ENCODE measurements at regions not wholly inside any gene's neighbourhood (a gene's known extent, or its start where the extent isn't known, plus 50 kb on each side); places are given as distances from the start of the nearest gene placed in this dataset.
A peak's percentile ranks its signal among the peaks of the same experiment; 100 is the strongest.
"Not testable (repeated sequence)": the region's sequence is repeated elsewhere in the genome, so short reads cannot be mapped to it uniquely, and the experiment has no call there.

GRCh38 chr5:102678267-102679058 lies 76.6 kb upstream of the PAM start:
- peak; percentile 40 for DNase-seq (ENCODE audit: low read depth)
- no peak overlapping the region for H3K4me3 ChIP-seq (replicated peaks; ENCODE audit: low read depth, low read length)
- TF ChIP-seq, protein P1, sequence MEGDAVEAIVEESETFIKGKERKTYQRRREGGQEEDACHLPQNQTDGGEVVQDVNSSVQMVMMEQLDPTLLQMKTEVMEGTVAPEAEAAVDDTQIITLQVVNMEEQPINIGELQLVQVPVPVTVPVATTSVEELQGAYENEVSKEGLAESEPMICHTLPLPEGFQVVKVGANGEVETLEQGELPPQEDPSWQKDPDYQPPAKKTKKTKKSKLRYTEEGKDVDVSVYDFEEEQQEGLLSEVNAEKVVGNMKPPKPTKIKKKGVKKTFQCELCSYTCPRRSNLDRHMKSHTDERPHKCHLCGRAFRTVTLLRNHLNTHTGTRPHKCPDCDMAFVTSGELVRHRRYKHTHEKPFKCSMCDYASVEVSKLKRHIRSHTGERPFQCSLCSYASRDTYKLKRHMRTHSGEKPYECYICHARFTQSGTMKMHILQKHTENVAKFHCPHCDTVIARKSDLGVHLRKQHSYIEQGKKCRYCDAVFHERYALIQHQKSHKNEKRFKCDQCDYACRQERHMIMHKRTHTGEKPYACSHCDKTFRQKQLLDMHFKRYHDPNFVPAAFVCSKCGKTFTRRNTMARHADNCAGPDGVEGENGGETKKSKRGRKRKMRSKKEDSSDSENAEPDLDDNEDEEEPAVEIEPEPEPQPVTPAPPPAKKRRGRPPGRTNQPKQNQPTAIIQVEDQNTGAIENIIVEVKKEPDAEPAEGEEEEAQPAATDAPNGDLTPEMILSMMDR (IDR thresholded peaks at IDR 0.05; ENCODE audit: low read length, missing control alignments), result no peak

GRCh38 chr5:102681403-102681983 lies 73.6 kb upstream of the PAM start:
- no peak overlapping the region for H3K4me3 ChIP-seq (replicated peaks; ENCODE audit: low read depth, low read length)
- TF ChIP-seq, protein P1 (IDR thresholded peaks at IDR 0.05; ENCODE audit: low read length, missing control alignments), result peak; percentile 92
- peak; percentile 78 for DNase-seq (ENCODE audit: low read depth)

DNA sequence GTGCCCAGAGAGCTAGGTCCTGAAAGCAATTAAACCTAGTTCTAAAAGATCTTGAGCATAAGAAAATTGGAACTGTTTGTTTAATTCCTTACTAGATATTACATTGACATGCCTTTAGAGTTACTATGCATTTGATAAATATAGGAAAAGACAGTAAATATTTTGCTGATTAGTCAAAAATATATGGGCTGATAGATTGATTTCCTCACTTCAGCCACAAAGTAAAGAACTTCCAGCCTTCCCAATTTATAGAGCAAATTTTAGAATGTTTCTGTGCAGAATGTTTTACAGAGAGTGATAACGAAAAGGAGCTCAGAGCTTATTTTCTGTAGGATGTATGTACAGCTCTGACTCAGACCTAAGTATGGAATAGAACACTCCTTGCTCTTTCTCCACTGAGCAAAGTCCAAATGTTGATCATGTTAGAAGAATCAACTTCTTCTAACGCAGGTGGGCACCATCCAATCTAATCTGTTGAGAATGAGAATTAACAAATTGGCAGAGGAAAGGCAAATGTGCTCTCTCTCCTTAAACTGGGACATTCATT lies 72.9 kb upstream of the PAM start:
- TF ChIP-seq, protein P1 (IDR thresholded peaks at IDR 0.05; ENCODE audit: low read length, missing control alignments), result no peak
- no peak for DNase-seq (ENCODE audit: low read depth)
- H3K4me3 ChIP-seq (replicated peaks; ENCODE audit: low read depth, low read length), result no peak overlapping the region

DNA sequence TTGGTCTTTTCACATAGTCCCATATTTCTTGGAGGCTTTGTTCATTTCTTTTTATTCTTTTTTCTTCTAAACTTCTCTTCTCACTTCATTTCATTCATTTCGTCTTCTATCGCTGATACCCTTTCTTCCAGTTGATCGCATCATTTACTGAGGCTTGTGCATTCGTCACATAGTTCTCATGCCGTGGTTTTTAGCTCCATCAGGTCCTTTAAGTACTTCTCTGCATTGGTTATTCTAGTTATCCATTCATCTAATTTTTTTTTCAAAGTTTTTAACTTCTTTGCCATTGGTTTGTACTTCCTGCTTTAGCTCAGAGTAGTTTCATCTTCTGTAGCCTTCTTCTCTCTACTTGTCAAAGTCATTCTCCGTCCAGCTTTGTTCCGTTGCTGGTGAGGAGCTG lies 67.0 kb upstream of the PAM start:
- DNase-seq (ENCODE audit: low read depth); H3K4me3 ChIP-seq (replicated peaks; ENCODE audit: low read depth, low read length): not testable (repeated sequence)

- not testable (repeated sequence) for H3K4me3 ChIP-seq (replicated peaks; ENCODE audit: low read depth, low read length); DNase-seq (ENCODE audit: low read depth)
Observed at GRCh38 chr5:102688581-102689342, 66.3 kb upstream of the PAM start.

DNA sequence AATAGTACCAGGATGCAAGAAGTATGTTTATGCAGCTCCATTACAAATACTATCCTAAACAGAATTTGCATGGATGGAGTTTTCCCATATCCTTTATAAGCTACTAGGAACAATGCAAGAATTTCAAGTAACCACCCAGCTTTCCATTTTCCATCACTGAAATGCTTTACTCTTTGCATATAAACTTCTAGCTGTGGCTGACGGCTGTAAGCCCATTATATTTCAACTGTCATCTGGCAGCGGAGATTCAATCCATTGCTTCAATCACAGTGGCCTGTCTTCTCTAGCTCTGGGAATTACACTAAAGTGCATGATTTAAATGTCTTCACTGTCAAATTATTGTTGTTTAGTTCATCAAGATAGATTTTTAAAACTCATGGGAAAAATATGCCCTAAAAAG lies 64.2 kb upstream of the PAM start:
- H3K4me3 ChIP-seq (replicated peaks; ENCODE audit: low read depth, low read length), result no peak overlapping the region
- TF ChIP-seq, protein P1 (IDR thresholded peaks at IDR 0.05; ENCODE audit: low read length, missing control alignments), result no peak
- DNase-seq (ENCODE audit: low read depth), result no peak

- TF ChIP-seq, protein P1 (IDR thresholded peaks at IDR 0.05; ENCODE audit: low read length, missing control alignments), result no peak
- DNase-seq (ENCODE audit: low read depth), result peak; percentile 15
- H3K4me3 ChIP-seq (replicated peaks; ENCODE audit: low read depth, low read length), result no peak overlapping the region
Observed at GRCh38 chr5:102691434-102691833, 63.7 kb upstream of the PAM start.
